GM23338 (cell line): ENCODE measurements at regions not wholly inside any gene's neighbourhood (a gene's known extent, or its start where the extent isn't known, plus 50 kb on each side); places are given as distances from the start of the nearest gene placed in this dataset.

Source experiments
- ATAC-seq: fragments of 200-7000 bp; cut with Tn5 transposase; 3 replicates; pipeline ENCODE4 v1.9.1; 2020
- DNase-seq: peaks from one replicate; pipeline ENCODE4 v3.0.0-alpha.2; 2015; ENCODE audit warnings: low spot score
- H2AFZ ChIP-seq: fragments of 200-600 bp; sonication (generic); 2 replicates; pipeline ENCODE4 v1.8.0; 2016; ENCODE audit warnings: antibody characterized with exemption, mild to moderate bottlenecking, moderate library complexity
- H3F3A ChIP-seq: fragments of 200-600 bp; sonication (generic); replicated peaks from 2 replicates; pipeline ENCODE4 v1.8.0; 2017; ENCODE audit warnings: antibody characterized with exemption, mixed run types, low read depth
- H3K27ac ChIP-seq: fragments of 200-600 bp; sonication (generic); 2 replicates; pipeline ENCODE4 v1.6.1; 2016; ENCODE audit warnings: low read depth
- H3K27me3 ChIP-seq: fragments of 200-600 bp; sonication (generic); 2 replicates; pipeline ENCODE4 v1.8.0; 2016; ENCODE audit warnings: mild to moderate bottlenecking, mixed run types, moderate library complexity; ENCODE audit not compliant: insufficient read depth
- H3K36me3 ChIP-seq: fragments of 200-600 bp; sonication (generic); 2 replicates; pipeline ENCODE4 v1.8.0; 2016; ENCODE audit warnings: mild to moderate bottlenecking; ENCODE audit not compliant: insufficient read depth
- H3K4me1 ChIP-seq: fragments of 200-600 bp; sonication (generic); 2 replicates; pipeline ENCODE4 v1.8.0; 2016; ENCODE audit warnings: mild to moderate bottlenecking, moderate library complexity; ENCODE audit not compliant: insufficient read depth
- H3K4me2 ChIP-seq: fragments of 200-600 bp; sonication (generic); 2 replicates; pipeline ENCODE4 v1.7.1; 2017; ENCODE audit warnings: mixed run types
- H3K4me3 ChIP-seq: fragments of 200-600 bp; sonication (generic); 2 replicates; pipeline ENCODE4 v1.6.1; 2016; ENCODE audit warnings: mixed run types
- H3K79me2 ChIP-seq: fragments of 200-600 bp; sonication (generic); replicated peaks from 2 replicates; pipeline ENCODE4 v1.8.0; 2017; ENCODE audit warnings: mild to moderate bottlenecking; ENCODE audit not compliant: insufficient read depth
- H3K9me2 ChIP-seq: fragments of 200-600 bp; sonication (generic); 2 replicates; pipeline ENCODE4 v1.8.0; 2017; ENCODE audit not compliant: insufficient read depth
- H4K20me1 ChIP-seq: fragments of 200-600 bp; sonication (generic); replicated peaks from 2 replicates; pipeline ENCODE4 v1.8.0; 2017; ENCODE audit warnings: mild to moderate bottlenecking; ENCODE audit not compliant: insufficient read depth
- H3K27ac Mint-ChIP-seq: 2 replicates; pipeline ENCODE4 v1.8.0; 2020; ENCODE audit warnings: inconsistent platforms, mild to moderate bottlenecking, moderate library complexity, mixed read lengths
- H3K27me3 Mint-ChIP-seq: 3 replicates; pipeline ENCODE4 v1.8.0; 2022; ENCODE audit warnings: low read depth, mild to moderate bottlenecking, moderate library complexity, mixed read lengths, inconsistent platforms; ENCODE audit not compliant: insufficient read depth, poor library complexity
- H3K36me3 Mint-ChIP-seq: 3 replicates; pipeline ENCODE4 v1.8.0; 2021; ENCODE audit warnings: low read depth, mild to moderate bottlenecking, inconsistent platforms, moderate library complexity, mixed read lengths
- H3K4me1 Mint-ChIP-seq: 3 replicates; pipeline ENCODE4 v1.8.0; 2020; ENCODE audit warnings: mild to moderate bottlenecking, inconsistent platforms, mixed read lengths
- H3K4me3 Mint-ChIP-seq: 3 replicates; pipeline ENCODE4 v1.8.0; 2021; ENCODE audit warnings: moderate library complexity, mild to moderate bottlenecking, inconsistent platforms, mixed read lengths
- H3K9me3 Mint-ChIP-seq: 3 replicates; pipeline ENCODE4 v1.8.0; 2020; ENCODE audit warnings: moderate library complexity, mild to moderate bottlenecking, inconsistent platforms, mixed read lengths
- CREB1 ChIP-seq: fragments of 250-450 bp; sonication (Bioruptor Pico); IDR thresholded peaks from 2 replicates; pipeline ENCODE4 v1.5.0; 2020; ENCODE audit warnings: low read depth, mild to moderate bottlenecking, moderate library complexity
- CTCF ChIP-seq, 2 experiments: fragments of 200-600 bp in 1 of 2; sonication (generic) in 1 of 2; conservative IDR thresholded peaks; 2 replicates each; pipeline versions ENCODE4 v1.5.1 to v1.6.1; 2016 to 2017; ENCODE audit warnings: antibody characterized with exemption in 2 of 2, low read depth in 2 of 2, mild to moderate bottlenecking in 2 of 2, moderate library complexity in 1 of 2
- ETS1 ChIP-seq: IDR thresholded peaks from 2 replicates; pipeline ENCODE4 v1.6.1; 2016; ENCODE audit warnings: antibody characterized with exemption
- EZH2 ChIP-seq: fragments of 200-600 bp; sonication (generic); IDR thresholded peaks from one replicate; pipeline ENCODE4 v1.8.0; 2017; ENCODE audit warnings: antibody characterized with exemption, mild to moderate bottlenecking, low read depth; ENCODE audit not compliant: unreplicated experiment
- EZH2phosphoT487 ChIP-seq: fragments of 200-600 bp; sonication (generic); IDR thresholded peaks from one replicate; pipeline ENCODE4 v1.8.1; 2018; ENCODE audit warnings: antibody characterized with exemption; ENCODE audit not compliant: unreplicated experiment
- JUNB ChIP-seq: IDR thresholded peaks from one replicate; pipeline ENCODE4 v1.6.1; 2016; ENCODE audit warnings: antibody characterized with exemption; ENCODE audit not compliant: unreplicated experiment
- NANOG ChIP-seq: IDR thresholded peaks from 2 replicates; pipeline ENCODE4 v1.6.1; 2016; ENCODE audit warnings: antibody characterized with exemption, borderline replicate concordance
- POLR2AphosphoS5 ChIP-seq: IDR thresholded peaks from 2 replicates; pipeline ENCODE4 v1.6.1; 2016; ENCODE audit warnings: antibody characterized with exemption, low read depth
- REST ChIP-seq: IDR thresholded peaks from one replicate; pipeline ENCODE4 v1.6.1; 2018; ENCODE audit warnings: antibody characterized with exemption; ENCODE audit not compliant: unreplicated experiment
- STAT1 ChIP-seq: IDR thresholded peaks from one replicate; pipeline ENCODE4 v1.6.1; 2016; ENCODE audit warnings: antibody characterized with exemption; ENCODE audit not compliant: unreplicated experiment
- ZNF114 ChIP-seq: fragments of 250-450 bp; sonication (Bioruptor Pico); IDR thresholded peaks from 2 replicates; pipeline ENCODE4 v1.5.0; 2020; ENCODE audit warnings: mild to moderate bottlenecking, moderate library complexity
- ZNF331 ChIP-seq: fragments of 250-450 bp; sonication (Bioruptor Pico); IDR thresholded peaks from 2 replicates; pipeline ENCODE4 v1.5.0; 2020; ENCODE audit warnings: low read depth, mild to moderate bottlenecking, moderate library complexity
- ZNF462 ChIP-seq: fragments of 250-450 bp; sonication (Bioruptor Pico); IDR thresholded peaks from 2 replicates; pipeline ENCODE4 v1.5.0; 2020; ENCODE audit warnings: mild to moderate bottlenecking, moderate library complexity

- Mint-ChIP-seq H3K36me3 (peaks cover 2% of the 10 kb centered on the region; the same call in 2 of the 3 replicates), H3K27ac (no peak overlapping the region), H3K4me1 (peaks cover 6% of the 10 kb centered on the region; the same call in 2 of the 3 replicates), H3K27me3 (no peaks in the 10 kb centered on the region), H3K4me3 (no peak overlapping the region), H3K9me3 (peaks cover 16% of the 10 kb centered on the region)
- no peaks in the 10 kb centered on the region for H3K4me1 ChIP-seq
- H3F3A ChIP-seq, result no peaks in the 10 kb centered on the region
- H4K20me1 ChIP-seq, result no peaks in the 10 kb centered on the region
- no peak for TF ChIP-seq EZH2
- no peak for TF ChIP-seq ZNF331 (CRISPR knock-in tag)
- no peak for TF ChIP-seq ZNF462
- TF ChIP-seq REST, result no peak
- no peak for TF ChIP-seq JUNB
- no peak for TF ChIP-seq CTCF (conservative IDR thresholded peaks at IDR 0.05; ENCODE audit: low read depth in 2 of 2)
- TF ChIP-seq NANOG, result no peak
- no peak for TF ChIP-seq EZH2phosphoT487
- no peak for TF ChIP-seq ETS1
- no peak for TF ChIP-seq POLR2AphosphoS5
- TF ChIP-seq CREB1 (CRISPR knock-in tag), result no peak
- TF ChIP-seq STAT1, result no peak
- TF ChIP-seq ZNF114 (CRISPR knock-in tag), result no peak
- H3K27ac ChIP-seq, result no peak overlapping the region
- no peak overlapping the region for H3K4me2 ChIP-seq
- no peak overlapping the region for H2AFZ ChIP-seq
- no peak overlapping the region for H3K4me3 ChIP-seq
- H3K36me3 ChIP-seq, result no peaks in the 10 kb centered on the region
- ATAC-seq, result no peak
- no peaks in the 10 kb centered on the region for H3K79me2 ChIP-seq
- H3K9me2 ChIP-seq, result peaks cover 3% of the 10 kb centered on the region; the same call in 1 of the 2 replicates
- H3K27me3 ChIP-seq, result no peaks in the 10 kb centered on the region
- no peak for DNase-seq
These were observed 440.4 kb upstream of the DCN start for GRCh38 chr12:91622981-91623380.
